PC-3 (cell line): ENCODE measurements at regions not wholly inside any gene's neighbourhood (a gene's known extent, or its start where the extent isn't known, plus 50 kb on each side); places are given as distances from the start of the nearest gene placed in this dataset.

Source experiments
- ATAC-seq: fragments of 200-7000 bp; cut with Tn5 transposase; 2 replicates; pipeline ENCODE4 v1.9.1; 2020; ENCODE audit warnings: mild to moderate bottlenecking, moderate library complexity
- BruUV-seq: library from RNA; stranded (reverse); fragments of 400-500 nt; replicated peaks from 2 replicates; lab custom pipeline; 2021; lab: Mats Ljungman, UMichigan
- CTCF ChIA-PET: fragments of 300-600 bp; sonication (Branson Sonifier 250); formaldehyde crosslinking; loops from one replicate; lab custom pipeline; 2022; ENCODE audit warnings: antibody characterized with exemption; lab: Charles Lee
- POLR2A ChIA-PET: fragments of 300-600 bp; sonication (Branson Sonifier 250); formaldehyde crosslinking; loops from one replicate; lab custom pipeline; 2022; ENCODE audit warnings: antibody characterized with exemption; ENCODE audit not compliant: unreplicated experiment; lab: Charles Lee
- DNase-seq: peaks from one replicate; pipeline ENCODE4 v3.0.0-alpha.2; 2015
- H2AFZ ChIP-seq: fragments of 300-600 bp; sonication (generic); 2 replicates; pipeline ENCODE4 v1.6.0; 2016; ENCODE audit warnings: antibody characterized with exemption, low read length
- H3F3A ChIP-seq: fragments of 300-600 bp; sonication (generic); one replicate; pipeline ENCODE4 v1.6.0; 2017; ENCODE audit warnings: antibody characterized with exemption, low read length, control low read depth, mild to moderate bottlenecking; ENCODE audit not compliant: unreplicated experiment
- H3K27ac ChIP-seq: fragments of 300-600 bp; sonication (generic); 2 replicates; pipeline ENCODE4 v1.5.1; 2016; ENCODE audit warnings: mild to moderate bottlenecking, low read length
- H3K27me3 ChIP-seq: fragments of 300-600 bp; sonication (generic); 2 replicates; pipeline ENCODE4 v1.6.1; 2016; ENCODE audit warnings: low read length, mixed read lengths
- H3K36me3 ChIP-seq: fragments of 300-600 bp; sonication (generic); 2 replicates; pipeline ENCODE4 v1.6.1; 2016; ENCODE audit warnings: low read depth, mixed run types, low read length, mixed read lengths
- H3K4me1 ChIP-seq: fragments of 300-600 bp; sonication (generic); 2 replicates; pipeline ENCODE4 v1.5.1; 2016; ENCODE audit warnings: low read length; ENCODE audit not compliant: insufficient read depth
- H3K4me2 ChIP-seq: fragments of 300-600 bp; sonication (generic); 2 replicates; pipeline ENCODE4 v1.6.0; 2016; ENCODE audit warnings: low read length
- H3K4me3 ChIP-seq: fragments of 300-600 bp; sonication (generic); 2 replicates; pipeline ENCODE4 v1.5.1; 2016; ENCODE audit warnings: mild to moderate bottlenecking, low read length, mixed read lengths
- H3K79me2 ChIP-seq: fragments of 300-600 bp; sonication (generic); 2 replicates; pipeline ENCODE4 v1.6.1; 2017; ENCODE audit warnings: low read length, mixed read lengths
- H3K9ac ChIP-seq: fragments of 300-600 bp; sonication (generic); 2 replicates; pipeline ENCODE4 v1.6.0; 2016; ENCODE audit warnings: mild to moderate bottlenecking, low read length
- H3K9me2 ChIP-seq: fragments of 300-600 bp; sonication (generic); replicated peaks from 2 replicates; pipeline ENCODE4 v1.6.1; 2016; ENCODE audit warnings: mixed run types, low read length, mixed read lengths
- H3K9me3 ChIP-seq: fragments of 300-600 bp; sonication (generic); 2 replicates; pipeline ENCODE4 v1.6.1; 2016; ENCODE audit warnings: low read length, mixed read lengths
- H4K20me1 ChIP-seq: fragments of 300-600 bp; sonication (generic); 2 replicates; pipeline ENCODE4 v1.6.1; 2016; ENCODE audit warnings: low read length, mixed read lengths
- EZH2 ChIP-seq: fragments of 300-600 bp; sonication (generic); IDR thresholded peaks from one replicate; pipeline ENCODE4 v1.6.1; 2017; ENCODE audit warnings: antibody characterized with exemption, mild to moderate bottlenecking, low read length; ENCODE audit not compliant: unreplicated experiment
- EZH2phosphoT487 ChIP-seq: fragments of 300-600 bp; sonication (generic); IDR thresholded peaks from 2 replicates; pipeline ENCODE4 v1.6.1; 2018; ENCODE audit warnings: mild to moderate bottlenecking, antibody characterized with exemption, low read length, borderline replicate concordance
- intact Hi-C: fragments of 100-400 bp; cut with micrococcal nuclease; formaldehyde crosslinking; loops from 2 replicates; pipeline ENCODE4 v1.9.0; 2023
- TF ChIP-seq, protein P1 (sequence below): fragments of 300-600 bp; sonication (generic); conservative IDR thresholded peaks from 2 replicates; pipeline ENCODE4 v1.5.1; 2017; ENCODE audit warnings: antibody characterized with exemption, low read depth, mild to moderate bottlenecking, low read length

DNA sequence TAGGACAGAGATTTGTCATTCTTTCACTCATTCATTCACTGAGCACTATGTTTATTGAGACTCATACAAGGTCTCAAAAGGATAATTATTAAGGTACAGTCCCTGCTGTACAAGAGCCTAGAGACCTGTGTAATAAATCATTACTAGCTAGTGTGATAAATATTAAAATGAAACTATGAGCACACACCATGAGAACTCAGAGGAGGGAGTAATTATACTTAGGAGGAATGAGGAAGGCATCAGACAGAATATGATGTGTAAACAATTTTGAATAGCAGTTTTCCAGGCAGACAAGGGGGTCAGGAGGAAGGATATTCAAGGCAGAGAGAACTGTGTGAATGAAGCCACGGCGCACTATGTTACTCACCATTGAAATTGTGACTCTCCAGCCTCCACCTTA, 300.8 kb upstream of the ISX start:
- H3K27me3 ChIP-seq, result no peaks in the 10 kb centered on the region
- H3K27ac ChIP-seq, result no peak overlapping the region
- ATAC-seq (no peak), DNase-seq (no peak)
- ChIA-PET CTCF (no interaction called here), POLR2A (no interaction called here)
- H3K9me2 ChIP-seq, result no peaks in the 10 kb centered on the region
- BruUV-seq, result no TSS peak
- no peaks in the 10 kb centered on the region for H3K36me3 ChIP-seq
- 0 out of 2 replicates have a peak, but pooled peaks cover 7% of the 10 kb centered on the region for H3K9me3 ChIP-seq
- H2AFZ ChIP-seq, result no peak overlapping the region
- no peaks in the 10 kb centered on the region for H4K20me1 ChIP-seq
- no peaks in the 10 kb centered on the region for H3F3A ChIP-seq
- intact Hi-C loops, result no loop called here
- no peaks in the 10 kb centered on the region for H3K79me2 ChIP-seq
- H3K4me2 ChIP-seq, result no peak overlapping the region
- TF ChIP-seq EZH2 (no peak), EZH2phosphoT487 (no peak)
- TF ChIP-seq, protein P1, sequence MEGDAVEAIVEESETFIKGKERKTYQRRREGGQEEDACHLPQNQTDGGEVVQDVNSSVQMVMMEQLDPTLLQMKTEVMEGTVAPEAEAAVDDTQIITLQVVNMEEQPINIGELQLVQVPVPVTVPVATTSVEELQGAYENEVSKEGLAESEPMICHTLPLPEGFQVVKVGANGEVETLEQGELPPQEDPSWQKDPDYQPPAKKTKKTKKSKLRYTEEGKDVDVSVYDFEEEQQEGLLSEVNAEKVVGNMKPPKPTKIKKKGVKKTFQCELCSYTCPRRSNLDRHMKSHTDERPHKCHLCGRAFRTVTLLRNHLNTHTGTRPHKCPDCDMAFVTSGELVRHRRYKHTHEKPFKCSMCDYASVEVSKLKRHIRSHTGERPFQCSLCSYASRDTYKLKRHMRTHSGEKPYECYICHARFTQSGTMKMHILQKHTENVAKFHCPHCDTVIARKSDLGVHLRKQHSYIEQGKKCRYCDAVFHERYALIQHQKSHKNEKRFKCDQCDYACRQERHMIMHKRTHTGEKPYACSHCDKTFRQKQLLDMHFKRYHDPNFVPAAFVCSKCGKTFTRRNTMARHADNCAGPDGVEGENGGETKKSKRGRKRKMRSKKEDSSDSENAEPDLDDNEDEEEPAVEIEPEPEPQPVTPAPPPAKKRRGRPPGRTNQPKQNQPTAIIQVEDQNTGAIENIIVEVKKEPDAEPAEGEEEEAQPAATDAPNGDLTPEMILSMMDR, result no peak
- no peak overlapping the region for H3K4me3 ChIP-seq
- no peak overlapping the region for H3K9ac ChIP-seq
- H3K4me1 ChIP-seq, result no peaks in the 10 kb centered on the region

DNA sequence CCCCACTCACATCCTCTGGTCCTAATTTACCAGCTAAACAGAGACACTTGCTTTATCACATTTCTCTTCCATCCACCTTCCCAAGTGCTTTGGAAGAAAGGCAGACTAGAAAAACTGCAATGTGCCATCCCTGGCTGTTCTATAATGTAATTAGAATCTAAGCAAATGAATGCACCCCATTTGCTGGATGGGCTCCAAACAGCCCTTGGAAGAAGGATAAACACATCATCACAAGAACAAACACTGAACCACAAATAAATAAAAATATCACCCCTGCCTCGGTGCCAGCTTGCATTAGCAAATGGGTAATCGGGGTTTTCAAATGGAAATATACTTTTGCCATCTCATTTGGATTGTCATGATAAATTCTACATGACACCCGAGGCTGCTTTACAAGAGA, 296.6 kb upstream of the ISX start:
- H3K9me2 ChIP-seq, result no peaks in the 10 kb centered on the region
- intact Hi-C loops, result no loop called here
- H3K79me2 ChIP-seq, result no peaks in the 10 kb centered on the region
- H3F3A ChIP-seq, result no peaks in the 10 kb centered on the region
- no peak overlapping the region for H3K9ac ChIP-seq
- H3K4me1 ChIP-seq, result no peaks in the 10 kb centered on the region
- ChIA-PET CTCF (no interaction called here), POLR2A (no interaction called here)
- no peak overlapping the region for H3K4me3 ChIP-seq
- no peak overlapping the region for H3K27ac ChIP-seq
- H3K27me3 ChIP-seq, result no peaks in the 10 kb centered on the region
- 0 out of 2 replicates have a peak, but pooled peaks cover 7% of the 10 kb centered on the region for H3K9me3 ChIP-seq
- BruUV-seq, result no TSS peak
- ATAC-seq, result no peak
- no peaks in the 10 kb centered on the region for H3K36me3 ChIP-seq
- no peak overlapping the region for H3K4me2 ChIP-seq
- no peak for DNase-seq
- no peaks in the 10 kb centered on the region for H4K20me1 ChIP-seq
- TF ChIP-seq EZH2phosphoT487 (no peak), EZH2 (no peak)
- TF ChIP-seq, protein P1, result no peak
- no peak overlapping the region for H2AFZ ChIP-seq

DNA sequence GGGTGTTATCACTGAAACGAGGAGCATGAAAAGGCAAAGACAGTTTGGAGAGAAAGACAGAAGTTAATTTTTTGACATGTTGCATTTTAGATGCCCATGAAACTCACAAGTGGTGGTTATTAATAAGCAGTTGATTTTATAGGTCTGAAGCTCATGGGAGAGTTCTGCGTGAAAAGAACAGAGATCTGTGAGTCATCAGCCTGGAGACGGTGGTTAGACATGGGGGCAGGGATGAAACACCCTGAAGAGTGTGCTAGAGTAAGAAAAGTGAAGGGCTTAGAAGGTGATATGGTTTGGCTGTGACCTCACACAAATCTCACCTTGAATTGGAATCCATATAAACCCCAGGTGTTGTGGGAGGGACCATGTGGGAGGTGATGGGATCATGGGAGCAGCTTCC, 289.1 kb upstream of the ISX start:
- Histone ChIP-seq H3K9ac (no peak overlapping the region), H3K4me1 (no peaks in the 10 kb centered on the region), H2AFZ (no peak overlapping the region), H3K4me2 (no peak overlapping the region), H3K79me2 (no peaks in the 10 kb centered on the region), H3K27ac (no peak overlapping the region), H3K9me2 (no peaks in the 10 kb centered on the region), H3K27me3 (no peaks in the 10 kb centered on the region), H3F3A (no peaks in the 10 kb centered on the region), H3K9me3 (0 out of 2 replicates have a peak, but pooled peaks cover 2% of the 10 kb centered on the region), H4K20me1 (no peaks in the 10 kb centered on the region), H3K4me3 (no peak overlapping the region), H3K36me3 (no peaks in the 10 kb centered on the region)
- no TSS peak for BruUV-seq
- DNase-seq (no peak), ATAC-seq (no peak)
- CTCF ChIA-PET, result no interaction called here
- TF ChIP-seq EZH2phosphoT487, result no peak
- no peak for TF ChIP-seq EZH2
- TF ChIP-seq, protein P1, result no peak
- POLR2A ChIA-PET, result no interaction called here
- intact Hi-C loops, result no loop called here
